Osteoblast (primary cell): ENCODE measurements at regions not wholly inside any gene's neighbourhood (a gene's known extent, or its start where the extent isn't known, plus 50 kb on each side); places are given as distances from the start of the nearest gene placed in this dataset.

Source experiments
- DNase-seq: peaks from one replicate; pipeline ENCODE4 v3.0.0; 2011; ENCODE audit warnings: low spot score, mixed read lengths; ENCODE audit not compliant: insufficient read length; ENCODE audit errors: missing footprints
- H2AFZ ChIP-seq: 2 replicates; pipeline ENCODE4 v1.6.0; 2011; ENCODE audit warnings: mild to moderate bottlenecking, low read length
- H3K27ac ChIP-seq: 2 replicates; pipeline ENCODE4 v1.5.1; 2011; ENCODE audit warnings: mild to moderate bottlenecking, low read depth, low read length, moderate library complexity
- H3K27me3 ChIP-seq: 2 replicates; pipeline ENCODE4 v1.6.0; 2012; ENCODE audit warnings: mild to moderate bottlenecking, control low read depth, inconsistent platforms, low read length, moderate library complexity; ENCODE audit not compliant: insufficient read depth
- H3K36me3 ChIP-seq: 2 replicates; pipeline ENCODE4 v1.5.1; 2011; ENCODE audit warnings: mild to moderate bottlenecking, low read length, control low read depth, moderate library complexity; ENCODE audit not compliant: insufficient read depth
- H3K4me1 ChIP-seq: 2 replicates; pipeline ENCODE4 v1.5.1; 2011; ENCODE audit warnings: mild to moderate bottlenecking, low read length, control low read depth, moderate library complexity; ENCODE audit not compliant: insufficient read depth
- H3K4me2 ChIP-seq: 2 replicates; pipeline ENCODE4 v1.6.0; 2011; ENCODE audit warnings: mild to moderate bottlenecking, low read length; ENCODE audit not compliant: insufficient read depth
- H3K4me3 ChIP-seq: fragments of 200-600 bp; sonication (generic); 3 replicates; pipeline ENCODE4 v1.5.1; 2012; ENCODE audit warnings: mild to moderate bottlenecking, low read length, inconsistent platforms; ENCODE audit not compliant: insufficient read depth
- H3K79me2 ChIP-seq: 2 replicates; pipeline ENCODE4 v1.6.0; 2012; ENCODE audit warnings: mild to moderate bottlenecking, low read length, control low read depth, inconsistent platforms; ENCODE audit not compliant: insufficient read depth
- H3K9me3 ChIP-seq: 2 replicates; pipeline ENCODE4 v1.5.1; 2011; ENCODE audit warnings: low read depth, low read length, control low read depth
- H4K20me1 ChIP-seq: 2 replicates; pipeline ENCODE4 v1.6.0; 2012; ENCODE audit warnings: mild to moderate bottlenecking, low read length, control low read depth; ENCODE audit not compliant: insufficient read depth
- TF ChIP-seq, protein P1 (sequence below): IDR thresholded peaks from 2 replicates; pipeline ENCODE4 v1.5.1; 2011; ENCODE audit warnings: mild to moderate bottlenecking, low read depth, low read length, moderate library complexity; ENCODE audit errors: extremely low read depth

- Histone ChIP-seq H4K20me1 (no peaks in the 10 kb centered on the region), H3K4me2 (no peak overlapping the region), H3K27me3 (no peaks in the 10 kb centered on the region), H3K4me1 (peaks cover 19% of the 10 kb centered on the region), H3K4me3 (no peak overlapping the region), H3K79me2 (no peaks in the 10 kb centered on the region), H3K36me3 (no peaks in the 10 kb centered on the region), H3K27ac (no peak overlapping the region), H3K9me3 (no peaks in the 10 kb centered on the region), H2AFZ (no peak overlapping the region)
- DNase-seq: no peak
- TF ChIP-seq, protein P1, sequence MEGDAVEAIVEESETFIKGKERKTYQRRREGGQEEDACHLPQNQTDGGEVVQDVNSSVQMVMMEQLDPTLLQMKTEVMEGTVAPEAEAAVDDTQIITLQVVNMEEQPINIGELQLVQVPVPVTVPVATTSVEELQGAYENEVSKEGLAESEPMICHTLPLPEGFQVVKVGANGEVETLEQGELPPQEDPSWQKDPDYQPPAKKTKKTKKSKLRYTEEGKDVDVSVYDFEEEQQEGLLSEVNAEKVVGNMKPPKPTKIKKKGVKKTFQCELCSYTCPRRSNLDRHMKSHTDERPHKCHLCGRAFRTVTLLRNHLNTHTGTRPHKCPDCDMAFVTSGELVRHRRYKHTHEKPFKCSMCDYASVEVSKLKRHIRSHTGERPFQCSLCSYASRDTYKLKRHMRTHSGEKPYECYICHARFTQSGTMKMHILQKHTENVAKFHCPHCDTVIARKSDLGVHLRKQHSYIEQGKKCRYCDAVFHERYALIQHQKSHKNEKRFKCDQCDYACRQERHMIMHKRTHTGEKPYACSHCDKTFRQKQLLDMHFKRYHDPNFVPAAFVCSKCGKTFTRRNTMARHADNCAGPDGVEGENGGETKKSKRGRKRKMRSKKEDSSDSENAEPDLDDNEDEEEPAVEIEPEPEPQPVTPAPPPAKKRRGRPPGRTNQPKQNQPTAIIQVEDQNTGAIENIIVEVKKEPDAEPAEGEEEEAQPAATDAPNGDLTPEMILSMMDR: no peak
Measured at GRCh38 chr6:137740967-137741761, 125.9 kb upstream of the TNFAIP3 start.

- DNase-seq: no peak
- no peaks in the 10 kb centered on the region for H3K79me2 ChIP-seq
- no peaks in the 10 kb centered on the region for H3K27me3 ChIP-seq
- no peak overlapping the region for H3K4me2 ChIP-seq
- TF ChIP-seq, protein P1: no peak
- no peak overlapping the region for H3K4me3 ChIP-seq
- peaks cover 6% of the 10 kb centered on the region for H3K4me1 ChIP-seq
- H3K36me3 ChIP-seq: no peaks in the 10 kb centered on the region
- H4K20me1 ChIP-seq: no peaks in the 10 kb centered on the region
- no peak overlapping the region for H3K27ac ChIP-seq
- H3K9me3 ChIP-seq: no peaks in the 10 kb centered on the region
- no peak overlapping the region for H2AFZ ChIP-seq
Measured at GRCh38 chr6:137743493-137743892, 123.6 kb upstream of the TNFAIP3 start.

DNA sequence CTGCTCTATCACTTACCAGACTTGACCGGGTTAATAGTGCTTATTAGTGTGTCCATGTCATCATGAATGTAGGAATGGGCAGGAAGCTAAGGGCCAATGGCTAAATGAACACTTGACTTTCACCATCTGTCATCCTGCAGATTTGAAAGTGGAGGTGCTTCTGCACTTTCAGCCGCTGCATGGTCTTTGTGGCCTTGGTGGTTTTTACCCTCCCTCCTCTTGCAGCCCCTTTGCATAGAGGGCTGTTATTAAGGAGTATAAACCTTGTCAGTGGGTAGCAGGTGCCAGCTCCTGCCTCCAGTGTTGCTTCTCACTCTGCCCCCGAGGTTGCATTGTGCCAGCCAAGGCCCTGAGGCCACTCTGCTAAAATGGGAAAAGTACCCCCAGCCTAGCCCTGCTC lies 122.2 kb upstream of the TNFAIP3 start:
- no peak overlapping the region for H3K4me3 ChIP-seq
- H4K20me1 ChIP-seq: no peaks in the 10 kb centered on the region
- peaks cover 3% of the 10 kb centered on the region for H3K4me1 ChIP-seq
- no peak overlapping the region for H2AFZ ChIP-seq
- H3K4me2 ChIP-seq: no peak overlapping the region
- H3K9me3 ChIP-seq: no peaks in the 10 kb centered on the region
- DNase-seq: no peak
- H3K27ac ChIP-seq: no peak overlapping the region
- no peaks in the 10 kb centered on the region for H3K27me3 ChIP-seq
- TF ChIP-seq, protein P1: no peak
- H3K79me2 ChIP-seq: no peaks in the 10 kb centered on the region
- no peaks in the 10 kb centered on the region for H3K36me3 ChIP-seq

- Histone ChIP-seq H3K36me3 (no peaks in the 10 kb centered on the region), H2AFZ (no peak overlapping the region), H3K4me3 (no peak overlapping the region), H3K4me2 (no peak overlapping the region), H3K4me1 (peaks cover 1% of the 10 kb centered on the region), H3K27ac (no peak overlapping the region), H3K9me3 (no peaks in the 10 kb centered on the region), H3K27me3 (no peaks in the 10 kb centered on the region), H3K79me2 (no peaks in the 10 kb centered on the region), H4K20me1 (no peaks in the 10 kb centered on the region)
- TF ChIP-seq, protein P1: no peak
- no peak for DNase-seq
Measured at GRCh38 chr6:137745321-137745720, 121.7 kb upstream of the TNFAIP3 start.
